SK-N-SH (cell line): ENCODE measurements at regions not wholly inside any gene's neighbourhood (a gene's known extent, or its start where the extent isn't known, plus 50 kb on each side); places are given as distances from the start of the nearest gene placed in this dataset.
A peak's percentile ranks its signal among the peaks of the same experiment; 100 is the strongest.

ENCODE experiments used
- CTCF ChIA-PET: fragments of 300-600, 350-600 bp; formaldehyde crosslinking; extraction: SDS; loops from one replicate; lab custom pipeline; 2021; lab: Yijun Ruan, JAX
- POLR2A ChIA-PET: fragments of 350-600 bp; sonication (Branson Sonifier 250); formaldehyde crosslinking; extraction: SDS; loops from one replicate; lab custom pipeline; 2020; ENCODE audit warnings: antibody characterized with exemption, inconsistent platforms; lab: Yijun Ruan, JAX
- DNase-seq: peaks from one replicate; pipeline ENCODE4 v3.0.0; 2012
- H2AFZ ChIP-seq: fragments of 200-600 bp; sonication (generic); 2 replicates; pipeline ENCODE4 v1.8.1; 2016; ENCODE audit warnings: antibody characterized with exemption, mild to moderate bottlenecking, low read depth
- H3F3A ChIP-seq: fragments of 200-600 bp; sonication (generic); replicated peaks from 2 replicates; pipeline ENCODE3; 2016; ENCODE audit warnings: antibody characterized with exemption, mild to moderate bottlenecking; ENCODE audit not compliant: insufficient read depth
- H3K27ac ChIP-seq, 2 experiments: fragments of 200-500 bp in 1 of 2; fragments of 200-600 bp in 1 of 2; sonication (Bioruptor generic) in 1 of 2; sonication (generic), shearing (Covaris generic) in 1 of 2; 2 replicates each; pipeline versions ENCODE4 v1.5.1 to v1.6.1; 2014 to 2016; ENCODE audit warnings: low read depth in 2 of 2, inconsistent platforms in 1 of 2, low read length in 1 of 2, mild to moderate bottlenecking in 1 of 2, mixed read lengths in 1 of 2
- H3K27me3 ChIP-seq: fragments of 200-600 bp; sonication (generic), shearing (Covaris generic); 2 replicates; pipeline ENCODE4 v1.6.1; 2016; ENCODE audit warnings: mixed run types; ENCODE audit not compliant: insufficient read depth
- H3K36me3 ChIP-seq, 2 experiments: fragments of 200-500 bp in 1 of 2; fragments of 200-600 bp in 1 of 2; sonication (Bioruptor generic) in 1 of 2; sonication (generic) in 1 of 2; replicated peaks in 1 of 2; 2 replicates each; pipeline versions ENCODE3 to v1.5.1; 2014 to 2016; ENCODE audit warnings: low read length in 1 of 2, mild to moderate bottlenecking in 1 of 2; ENCODE audit not compliant: insufficient read depth in 2 of 2, control insufficient read depth in 1 of 2
- H3K4me1 ChIP-seq, 2 experiments: fragments of 200-500 bp in 1 of 2; fragments of 200-600 bp in 1 of 2; sonication (Bioruptor generic) in 1 of 2; sonication (generic), shearing (Covaris generic) in 1 of 2; 2 replicates each; pipeline versions ENCODE4 v1.5.1 to v1.6.1; 2014 to 2016; ENCODE audit warnings: low read depth in 1 of 2, low read length in 1 of 2, mixed run types in 1 of 2; ENCODE audit not compliant: insufficient read depth in 2 of 2, control insufficient read depth in 1 of 2
- H3K4me2 ChIP-seq: fragments of 200-600 bp; sonication (generic), shearing (Covaris generic); 2 replicates; pipeline ENCODE4 v1.6.1; 2017; ENCODE audit warnings: mixed run types
- H3K4me3 ChIP-seq, 2 experiments: fragments of 200-500 bp in 1 of 2; fragments of 200-600 bp in 1 of 2; sonication (Bioruptor generic) in 1 of 2; sonication (generic), shearing (Covaris generic) in 1 of 2; 2 replicates each; pipeline versions ENCODE4 v1.5.1 to v1.8.1; 2014 to 2016; ENCODE audit warnings: low read depth in 2 of 2, inconsistent platforms in 1 of 2, low read length in 1 of 2, mild to moderate bottlenecking in 1 of 2, mixed read lengths in 1 of 2, moderate library complexity in 1 of 2
- H3K79me2 ChIP-seq: fragments of 200-600 bp; sonication (generic); 2 replicates; pipeline ENCODE4 v1.8.1; 2017; ENCODE audit warnings: mild to moderate bottlenecking; ENCODE audit not compliant: insufficient read depth
- H3K9ac ChIP-seq: fragments of 200-600 bp; sonication (generic); 2 replicates; pipeline ENCODE4 v1.6.1; 2017; ENCODE audit warnings: mixed run types
- H3K9me2 ChIP-seq: fragments of 200-600 bp; sonication (generic); 2 replicates; pipeline ENCODE4 v1.6.1; 2017; ENCODE audit warnings: mixed run types
- H3K9me3 ChIP-seq: fragments of 200-600 bp; sonication (generic); 2 replicates; pipeline ENCODE4 v1.6.1; 2017; ENCODE audit warnings: mixed run types, mild to moderate bottlenecking, moderate library complexity
- H4K20me1 ChIP-seq: fragments of 200-600 bp; sonication (generic); 2 replicates; pipeline ENCODE4 v1.6.1; 2017; ENCODE audit warnings: mild to moderate bottlenecking, mixed run types; ENCODE audit not compliant: insufficient read depth
- CTCF ChIP-seq: fragments of 200-600 bp; sonication (generic); IDR thresholded peaks from 2 replicates; pipeline ENCODE4 v1.6.1; 2017; ENCODE audit warnings: antibody characterized with exemption, mild to moderate bottlenecking, moderate library complexity
- FOSL2 ChIP-seq: IDR thresholded peaks from 2 replicates; pipeline ENCODE4 v1.4.0; 2012; ENCODE audit warnings: low read depth, mild to moderate bottlenecking, moderate library complexity, borderline replicate concordance
- MEF2A ChIP-seq: IDR thresholded peaks from 2 replicates; pipeline ENCODE4 v1.4.0; 2012; ENCODE audit warnings: low read depth, borderline replicate concordance
- MXI1 ChIP-seq: IDR thresholded peaks from 2 replicates; pipeline ENCODE4 v1.6.1; 2012; ENCODE audit warnings: mild to moderate bottlenecking, low read depth, low read length, improper control_type of control experiment
- NFIC ChIP-seq: IDR thresholded peaks from 2 replicates; pipeline ENCODE4 v1.4.0; 2012; ENCODE audit warnings: borderline replicate concordance
- NRF1 ChIP-seq: IDR thresholded peaks from 2 replicates; pipeline ENCODE4 v1.6.1; 2012; ENCODE audit warnings: low read depth, mild to moderate bottlenecking, low read length
- RAD21 ChIP-seq: IDR thresholded peaks from 2 replicates; pipeline ENCODE4 v1.6.1; 2012; ENCODE audit warnings: mild to moderate bottlenecking, low read length
- RFX5 ChIP-seq: IDR thresholded peaks from 2 replicates; pipeline ENCODE4 v1.6.1; 2012; ENCODE audit warnings: mild to moderate bottlenecking, improper control_type of control experiment, low read length
- TAF1 ChIP-seq: IDR thresholded peaks from 2 replicates; pipeline ENCODE4 v1.6.1; 2012; ENCODE audit warnings: low read depth, mild to moderate bottlenecking, low read length, moderate library complexity, borderline replicate concordance
- TCF12 ChIP-seq: IDR thresholded peaks from 2 replicates; pipeline ENCODE4 v1.4.0; 2012
- TEAD4 ChIP-seq: IDR thresholded peaks from 2 replicates; pipeline ENCODE4 v1.4.0; 2012; ENCODE audit warnings: mild to moderate bottlenecking, borderline replicate concordance; ENCODE audit not compliant: insufficient read depth
- WGBS: methylation state at CpG from one replicate; pipeline ENCODE4 v1.1.6; 2017; ENCODE audit warnings: low lambda C conversion rate; 5-methylcytosine and 5-hydroxymethylcytosine counted together

DNA sequence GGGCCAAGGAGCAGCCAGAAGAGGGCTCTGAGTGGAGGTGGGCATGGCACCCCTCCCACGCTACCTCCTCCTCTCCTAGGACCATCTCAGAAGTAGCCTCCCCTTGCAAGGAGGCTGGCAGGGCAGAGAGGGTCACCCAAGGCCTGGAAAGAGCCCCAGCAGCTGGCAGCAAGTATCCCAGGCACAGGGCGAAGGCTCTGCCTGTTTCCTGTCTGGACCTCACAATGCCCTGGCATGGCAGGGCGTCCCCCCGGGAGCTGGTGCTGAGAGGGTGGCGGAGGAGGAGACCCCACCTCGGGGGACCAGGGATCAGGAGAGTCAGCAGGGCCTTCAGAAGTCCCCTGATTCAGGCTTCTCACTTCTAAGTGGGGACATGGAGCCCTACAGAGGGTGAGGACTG, 66.2 kb upstream of the TAF1B start:
- CTCF ChIA-PET: interaction anchor here (0.8 to 1.0 kb wide), 2 partner anchors 23 to 37 kb away, joined by 3 to 6 read pairs; no protein-coding TSS in a partner anchor
- no peak for DNase-seq

DNA sequence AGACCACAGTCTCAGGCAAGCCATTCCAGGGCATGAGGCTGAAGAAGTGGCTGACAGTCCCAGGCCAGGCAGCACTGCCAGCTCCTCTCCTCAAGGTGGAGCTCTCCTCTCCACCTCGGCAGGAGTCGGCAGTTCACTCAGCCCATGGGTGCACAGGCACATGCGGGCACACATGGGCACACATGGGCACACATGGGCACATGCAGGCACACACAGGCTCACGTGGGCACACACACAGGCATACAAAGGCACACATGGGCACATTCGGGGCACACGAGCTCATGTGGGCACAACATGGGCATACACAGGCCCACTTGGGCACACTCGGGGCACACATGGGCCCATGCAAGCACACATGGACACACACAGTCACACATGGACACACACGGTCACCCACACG, 65.3 kb upstream of the TAF1B start:
- Histone ChIP-seq H3K27ac (no peak overlapping the region), H3F3A (no peaks in the 10 kb centered on the region), H3K9me3 (no peaks in the 10 kb centered on the region), H3K4me3 (no peak overlapping the region; a peak in 1 of 4 replicates), H3K9ac (no peak overlapping the region), H4K20me1 (no peaks in the 10 kb centered on the region), H3K4me2 (no peak overlapping the region), H3K9me2 (no peaks in the 10 kb centered on the region), H2AFZ (no peak overlapping the region), H3K4me1 (peaks cover 0 to 21% of the 10 kb centered on the region in 2 experiments; a peak in 1 of 4 replicates), H3K36me3 (no peaks in the 10 kb centered on the region), H3K27me3 (no peaks in the 10 kb centered on the region), H3K79me2 (no peaks in the 10 kb centered on the region)
- ChIA-PET POLR2A (no interaction called here), CTCF (interaction anchor here (1.0 to 1.8 kb wide), 5 partner anchors 8 to 36 kb away, joined by 3 to 6 read pairs (median 4); no protein-coding TSS in a partner anchor)
- no peak for DNase-seq
- TF ChIP-seq RAD21 (no peak), CTCF (peak; percentile 37)
- 79% methylated on average over 8 of the region's 9 CpGs for WGBS

More for the DNA sequence above, 66.2 kb upstream of the TAF1B start:
- Histone ChIP-seq H2AFZ (no peak overlapping the region), H3K9me3 (no peaks in the 10 kb centered on the region), H3K27ac (no peak overlapping the region), H3K27me3 (no peaks in the 10 kb centered on the region), H4K20me1 (no peaks in the 10 kb centered on the region), H3K9ac (no peak overlapping the region), H3F3A (no peaks in the 10 kb centered on the region), H3K4me1 (peaks cover 0 to 17% of the 10 kb centered on the region in 2 experiments; a peak in 1 of 4 replicates), H3K79me2 (no peaks in the 10 kb centered on the region), H3K4me3 (no peak overlapping the region), H3K4me2 (no peak overlapping the region), H3K36me3 (no peaks in the 10 kb centered on the region), H3K9me2 (no peaks in the 10 kb centered on the region)
- no peak for TF ChIP-seq FOSL2
- TF ChIP-seq MEF2A: no peak
- TF ChIP-seq TEAD4: no peak
- TF ChIP-seq TCF12: no peak
- TF ChIP-seq NRF1: no peak
- no peak for TF ChIP-seq MXI1
- no peak for TF ChIP-seq NFIC
- no peak for TF ChIP-seq TAF1
- TF ChIP-seq RFX5: no peak
- POLR2A ChIA-PET: no interaction called here
- 67% methylated on average over 4 of the region's 6 CpGs for WGBS
